AG04450 (cell line): ENCODE measurements at regions not wholly inside any gene's neighbourhood (a gene's known extent, or its start where the extent isn't known, plus 50 kb on each side); places are given as distances from the start of the nearest gene placed in this dataset.

Experiments used
- CTCF ChIA-PET: fragments of 300-600, 350-600 bp; formaldehyde crosslinking; extraction: SDS; loops from one replicate; lab custom pipeline; 2022; ENCODE audit warnings: antibody characterized with exemption, inconsistent platforms; lab: Charles Lee
- POLR2A ChIA-PET: fragments of 350-600 bp; formaldehyde crosslinking; extraction: SDS; loops from one replicate; lab custom pipeline; 2021; ENCODE audit warnings: antibody characterized with exemption, inconsistent platforms; lab: Yijun Ruan, JAX
- DNase-seq: peaks from one replicate; pipeline ENCODE4 v3.0.0-alpha.2; 2011; ENCODE audit warnings: low read depth, low spot score
- H3K27ac ChIP-seq: one replicate; pipeline ENCODE4 v1.5.1; 2012; ENCODE audit warnings: low read depth, low read length, control low read depth
- H3K27me3 ChIP-seq: one replicate; pipeline ENCODE4 v1.6.0; 2012; ENCODE audit warnings: low read length; ENCODE audit not compliant: control insufficient read depth, insufficient read depth
- H3K4me3 ChIP-seq: 2 replicates; pipeline ENCODE4 v1.5.1; 2011; ENCODE audit warnings: mild to moderate bottlenecking, low read depth, low read length, control low read depth
- H3K9me3 ChIP-seq: 2 replicates; pipeline ENCODE4 v1.5.1; 2012; ENCODE audit warnings: low read length; ENCODE audit not compliant: control insufficient read depth, insufficient read depth
- CTCF ChIP-seq: IDR thresholded peaks from 2 replicates; pipeline ENCODE4 v1.5.1; 2011; ENCODE audit warnings: low read depth, low read length, control low read depth, inconsistent platforms

- DNase-seq: peak; percentile 18
- Histone ChIP-seq H3K27me3 (no peaks in the 10 kb centered on the region), H3K4me3 (no peak overlapping the region), H3K27ac (no peak overlapping the region), H3K9me3 (no peaks in the 10 kb centered on the region)
- CTCF ChIA-PET: interaction anchor here (0.6 to 0.9 kb wide), 3 partner anchors 14 to 34 kb away, joined by 4 read pairs; no protein-coding TSS in a partner anchor
- POLR2A ChIA-PET: no interaction called here
- TF ChIP-seq CTCF: no peak
These were observed 92.2 kb upstream of the RAPGEF2 start for GRCh38 chr4:159010563-159011260.

- DNase-seq: no peak
- CTCF ChIA-PET: no interaction called here
- Histone ChIP-seq H3K27me3 (no peaks in the 10 kb centered on the region), H3K4me3 (no peak overlapping the region), H3K27ac (no peak overlapping the region), H3K9me3 (no peaks in the 10 kb centered on the region)
- POLR2A ChIA-PET: no interaction called here
- TF ChIP-seq CTCF: no peak
These were observed 90.5 kb upstream of the RAPGEF2 start for GRCh38 chr4:159012381-159012780.

GRCh38 chr4:159013692-159014091 is 89.2 kb upstream of the RAPGEF2 start:
- Histone ChIP-seq H3K9me3 (no peaks in the 10 kb centered on the region), H3K27ac (no peak overlapping the region), H3K27me3 (no peaks in the 10 kb centered on the region), H3K4me3 (no peak overlapping the region)
- ChIA-PET POLR2A (no interaction called here), CTCF (no interaction called here)
- DNase-seq: no peak
- no peak for TF ChIP-seq CTCF

GRCh38 chr4:159014859-159015258 is 88.0 kb upstream of the RAPGEF2 start:
- Histone ChIP-seq H3K9me3 (no peaks in the 10 kb centered on the region), H3K27ac (no peak overlapping the region), H3K4me3 (no peak overlapping the region), H3K27me3 (no peaks in the 10 kb centered on the region)
- CTCF ChIA-PET: interaction anchor here (0.9 kb wide), 1 partner anchor 157 kb away, joined by 4 read pairs; no protein-coding TSS in a partner anchor
- TF ChIP-seq CTCF: no peak
- no peak for DNase-seq
- POLR2A ChIA-PET: no interaction called here

GRCh38 chr4:159015841-159016240 is 87.0 kb upstream of the RAPGEF2 start:
- H3K27ac ChIP-seq: no peak overlapping the region
- H3K9me3 ChIP-seq: no peaks in the 10 kb centered on the region
- CTCF ChIA-PET: interaction anchor here (0.9 to 1.6 kb wide), 6 partner anchors 36 to 187 kb away, joined by 3 to 6 read pairs (median 4); no protein-coding TSS in a partner anchor
- no peaks in the 10 kb centered on the region for H3K27me3 ChIP-seq
- no peak overlapping the region for H3K4me3 ChIP-seq
- no peak for DNase-seq
- POLR2A ChIA-PET: interaction anchor here (2.2 kb wide), 1 partner anchor 19 kb away, joined by 5 read pairs; no protein-coding TSS in a partner anchor
- no peak for TF ChIP-seq CTCF
